ENCODE measurements at regions not wholly inside any gene's neighbourhood (a gene's known extent, or its start where the extent isn't known, plus 50 kb on each side); places are given as distances from the start of the nearest gene placed in this dataset.

- peaks cover 9 to 12% of the 10 kb centered on the region in 2 donors for H3K4me1 Mint-ChIP-seq
- no peak overlapping the region for H3K27ac Mint-ChIP-seq
- DNase-seq = no peak
- peaks cover 0 to 4% (median 0%) of the 10 kb centered on the region in 6 donors for H3K9me3 Mint-ChIP-seq
- H3K4me3 Mint-ChIP-seq = no peak overlapping the region
- H3K36me3 Mint-ChIP-seq = peaks cover 0 to 4% (median 4%) of the 10 kb centered on the region in 3 donors
- peaks cover 0 to 2% (median 1%) of the 10 kb centered on the region in 3 donors for H3K27me3 Mint-ChIP-seq (ENCODE audit: low read depth in 3 of 3)
Observed at GRCh38 chr11:37612146-37612545, 1014.1 kb upstream of the RAG2 start.

- H3K27ac Mint-ChIP-seq = no peak overlapping the region
- H3K4me3 Mint-ChIP-seq = no peak overlapping the region
Observed at GRCh38 chr11:37605229-37605628, 1007.2 kb upstream of the RAG2 start.

GRCh38 chr11:37598381-37598780, 1000.3 kb upstream of the RAG2 start:
- H3K4me3 Mint-ChIP-seq = no peak overlapping the region

More at GRCh38 chr11:37605229-37605628, 1007.2 kb upstream of the RAG2 start:
- DNase-seq = no peak
- Mint-ChIP-seq H3K9me3 (peaks cover 2 to 22% (median 14%) of the 10 kb centered on the region in 6 donors), H3K36me3 (peaks cover 0 to 35% (median 12%) of the 10 kb centered on the region in 3 donors), H3K4me1 (peaks cover 0 to 8% of the 10 kb centered on the region in 2 donors), H3K27me3 (ENCODE audit: low read depth in 3 of 3) (peaks cover 0 to 2% (median 0%) of the 10 kb centered on the region in 3 donors)

GRCh38 chr11:37597776-37598175, 999.7 kb upstream of the RAG2 start:
- Mint-ChIP-seq H3K36me3 (peaks cover 0 to 15% (median 5%) of the 10 kb centered on the region in 3 donors), H3K27me3 (ENCODE audit: low read depth in 3 of 3) (no peaks in the 10 kb centered on the region), H3K27ac (no peak overlapping the region), H3K9me3 (peaks cover 0 to 6% (median 3%) of the 10 kb centered on the region in 6 donors), H3K4me3 (no peak overlapping the region), H3K4me1 (peaks cover 0 to 8% of the 10 kb centered on the region in 2 donors)
- DNase-seq = no peak

More at GRCh38 chr11:37598381-37598780, 1000.3 kb upstream of the RAG2 start:
- H3K36me3 Mint-ChIP-seq = peaks cover 0 to 19% (median 8%) of the 10 kb centered on the region in 3 donors
- no peaks in the 10 kb centered on the region for H3K27me3 Mint-ChIP-seq (ENCODE audit: low read depth in 3 of 3)
- H3K9me3 Mint-ChIP-seq = peaks cover 0 to 12% (median 6%) of the 10 kb centered on the region in 6 donors
- no peak overlapping the region for H3K27ac Mint-ChIP-seq
- peaks cover 0 to 8% of the 10 kb centered on the region in 2 donors for H3K4me1 Mint-ChIP-seq
- DNase-seq = no peak

GRCh38 chr11:37595845-37596244, 997.8 kb upstream of the RAG2 start:
- Mint-ChIP-seq H3K4me3 (no peak overlapping the region), H3K9me3 (no peaks in the 10 kb centered on the region), H3K27me3 (ENCODE audit: low read depth in 3 of 3) (no peaks in the 10 kb centered on the region), H3K27ac (no peak overlapping the region), H3K4me1 (no peaks in the 10 kb centered on the region), H3K36me3 (no peaks in the 10 kb centered on the region)
- DNase-seq = no peak

- Mint-ChIP-seq H3K4me3 (no peak overlapping the region), H3K27me3 (ENCODE audit: low read depth in 3 of 3) (no peaks in the 10 kb centered on the region), H3K36me3 (peaks cover 3 to 10% (median 8%) of the 10 kb centered on the region in 3 donors), H3K9me3 (peaks cover 0 to 12% (median 5%) of the 10 kb centered on the region in 6 donors), H3K27ac (no peak overlapping the region), H3K4me1 (no peaks in the 10 kb centered on the region)
- DNase-seq = no peak
Observed at GRCh38 chr11:37574361-37574760, 976.3 kb upstream of the RAG2 start.

- Mint-ChIP-seq H3K27ac (no peak overlapping the region), H3K27me3 (ENCODE audit: low read depth in 3 of 3) (no peaks in the 10 kb centered on the region), H3K9me3 (peaks cover 0 to 8% (median 5%) of the 10 kb centered on the region in 6 donors), H3K4me3 (no peak overlapping the region), H3K4me1 (peaks cover 2% of the 10 kb centered on the region in 2 donors), H3K36me3 (peaks cover 3 to 11% (median 9%) of the 10 kb centered on the region in 3 donors)
- no peak for DNase-seq
Observed at GRCh38 chr11:37572491-37573171, 974.6 kb upstream of the RAG2 start.

GRCh38 chr11:37571246-37571645, 973.2 kb upstream of the RAG2 start:
- H3K4me3 Mint-ChIP-seq = no peak overlapping the region
- H3K36me3 Mint-ChIP-seq = peaks cover 3 to 11% (median 8%) of the 10 kb centered on the region in 3 donors
- DNase-seq = no peak
- H3K27me3 Mint-ChIP-seq (ENCODE audit: low read depth in 3 of 3) = no peaks in the 10 kb centered on the region
- peaks cover 0 to 5% (median 3%) of the 10 kb centered on the region in 6 donors for H3K9me3 Mint-ChIP-seq
- H3K27ac Mint-ChIP-seq = no peak overlapping the region
- H3K4me1 Mint-ChIP-seq = peaks cover 14 to 16% of the 10 kb centered on the region in 2 donors

GRCh38 chr11:37560991-37561390, 963.0 kb upstream of the RAG2 start:
- H3K27ac Mint-ChIP-seq = no peak overlapping the region
- H3K27me3 Mint-ChIP-seq (ENCODE audit: low read depth in 3 of 3) = peaks cover 0 to 2% (median 0%) of the 10 kb centered on the region in 3 donors
- H3K4me3 Mint-ChIP-seq = no peak overlapping the region
- no peak for DNase-seq
- no peaks in the 10 kb centered on the region for H3K36me3 Mint-ChIP-seq
- H3K4me1 Mint-ChIP-seq = peaks cover 4 to 27% of the 10 kb centered on the region in 2 donors
- peaks cover 0 to 5% (median 0%) of the 10 kb centered on the region in 6 donors for H3K9me3 Mint-ChIP-seq

GRCh38 chr11:37560346-37560745, 962.3 kb upstream of the RAG2 start:
- H3K36me3 Mint-ChIP-seq = no peaks in the 10 kb centered on the region
- H3K4me1 Mint-ChIP-seq = peaks cover 4 to 27% of the 10 kb centered on the region in 2 donors
- no peak for DNase-seq
- H3K27me3 Mint-ChIP-seq (ENCODE audit: low read depth in 3 of 3) = peaks cover 0 to 2% (median 0%) of the 10 kb centered on the region in 3 donors
- H3K27ac Mint-ChIP-seq = no peak overlapping the region
- no peak overlapping the region for H3K4me3 Mint-ChIP-seq
- H3K9me3 Mint-ChIP-seq = peaks cover 0 to 5% (median 0%) of the 10 kb centered on the region in 6 donors

- no peak overlapping the region for H3K4me3 Mint-ChIP-seq
- H3K27me3 Mint-ChIP-seq (ENCODE audit: low read depth in 3 of 3) = peaks cover 0 to 2% (median 0%) of the 10 kb centered on the region in 3 donors
- peaks cover 4 to 27% of the 10 kb centered on the region in 2 donors for H3K4me1 Mint-ChIP-seq
- DNase-seq = no peak
- H3K36me3 Mint-ChIP-seq = no peaks in the 10 kb centered on the region
- peaks cover 0 to 5% (median 0%) of the 10 kb centered on the region in 6 donors for H3K9me3 Mint-ChIP-seq
- peak overlapping the region in 1 of 6 donors; percentile 1 for H3K27ac Mint-ChIP-seq
Observed at GRCh38 chr11:37558619-37559210, 960.7 kb upstream of the RAG2 start.

GRCh38 chr11:37557990-37558389, 960.0 kb upstream of the RAG2 start:
- Mint-ChIP-seq H3K4me1 (peaks cover 4 to 27% of the 10 kb centered on the region in 2 donors), H3K27me3 (ENCODE audit: low read depth in 3 of 3) (peaks cover 0 to 2% (median 0%) of the 10 kb centered on the region in 3 donors), H3K27ac (no peak overlapping the region), H3K4me3 (no peak overlapping the region), H3K36me3 (no peaks in the 10 kb centered on the region), H3K9me3 (peaks cover 0 to 5% (median 0%) of the 10 kb centered on the region in 6 donors)
- no peak for DNase-seq

- peaks cover 0 to 9% (median 0%) of the 10 kb centered on the region in 6 donors for H3K9me3 Mint-ChIP-seq
- no peak overlapping the region for H3K27ac Mint-ChIP-seq
- no peak overlapping the region for H3K4me3 Mint-ChIP-seq
- H3K4me1 Mint-ChIP-seq = no peaks in the 10 kb centered on the region
- no peak for DNase-seq
- H3K27me3 Mint-ChIP-seq (ENCODE audit: low read depth in 3 of 3) = no peaks in the 10 kb centered on the region
- peaks cover 0 to 4% (median 0%) of the 10 kb centered on the region in 3 donors for H3K36me3 Mint-ChIP-seq
Observed at GRCh38 chr11:37552284-37552683, 954.2 kb upstream of the RAG2 start.

- Mint-ChIP-seq H3K9me3 (peaks cover 0 to 15% (median 5%) of the 10 kb centered on the region in 6 donors), H3K4me1 (peaks cover 0 to 10% of the 10 kb centered on the region in 2 donors), H3K27ac (no peak overlapping the region), H3K27me3 (ENCODE audit: low read depth in 3 of 3) (no peaks in the 10 kb centered on the region), H3K36me3 (peaks cover 4 to 15% (median 8%) of the 10 kb centered on the region in 3 donors), H3K4me3 (no peak overlapping the region)
- DNase-seq = no peak
Observed at GRCh38 chr11:37544491-37544890, 946.5 kb upstream of the RAG2 start.

Measured in immature natural killer cell (primary cell).